ENCODE measurements at regions not wholly inside any gene's neighbourhood (a gene's known extent, or its start where the extent isn't known, plus 50 kb on each side); places are given as distances from the start of the nearest gene placed in this dataset.

GRCh38 chr6:28814032-28814976 is 109.5 kb downstream of the TRIM27 start:
- Histone ChIP-seq H3K9me3 (no peaks in the 10 kb centered on the region), H3K36me3 (no peaks in the 10 kb centered on the region), H3K4me1 (peaks cover 0 to 4% (median 0%) of the 10 kb centered on the region in 4 donors), H3K27me3 (peaks cover 0 to 60% (median 27%) of the 10 kb centered on the region in 4 donors), H3K4me3 (no peak overlapping the region), H3K27ac (no peak overlapping the region)
- DNase-seq (peak in 1 of 2 donors; percentile 70), ATAC-seq (ENCODE audit: low FRiP score in 2 of 2) (no peak)
- TF ChIP-seq CTCF (IDR thresholded peaks at IDR 0.05): no peak
- TF ChIP-seq EP300 (IDR thresholded peaks at IDR 0.05): no peak
- TF ChIP-seq POLR2AphosphoS5 (IDR thresholded peaks at IDR 0.05): no peak
- no peak for TF ChIP-seq POLR2A (IDR thresholded peaks at IDR 0.05)
- WGBS, 2 donors: 6 to 11% methylated on average over 41 to 49 of the region's 49 CpGs

GRCh38 chr6:28816339-28816908 is 107.4 kb downstream of the TRIM27 start:
- ATAC-seq (ENCODE audit: low FRiP score in 2 of 2) (no peak), DNase-seq (no peak)
- peaks cover 0 to 4% (median 0%) of the 10 kb centered on the region in 4 donors for H3K4me1 ChIP-seq
- TF ChIP-seq POLR2A (IDR thresholded peaks at IDR 0.05): no peak
- TF ChIP-seq EP300 (IDR thresholded peaks at IDR 0.05): no peak
- TF ChIP-seq POLR2AphosphoS5 (IDR thresholded peaks at IDR 0.05): no peak
- TF ChIP-seq CTCF (IDR thresholded peaks at IDR 0.05): no peak
- H3K27me3 ChIP-seq: peaks cover 0 to 42% (median 19%) of the 10 kb centered on the region in 4 donors
- no peak overlapping the region for H3K27ac ChIP-seq
- H3K4me3 ChIP-seq: no peak overlapping the region
- H3K36me3 ChIP-seq: no peaks in the 10 kb centered on the region
- 6 to 11% methylated on average over 15 of the region's 15 CpGs for WGBS, 2 donors
- H3K9me3 ChIP-seq: no peaks in the 10 kb centered on the region

- Histone ChIP-seq H3K4me1 (peaks cover 0 to 4% (median 0%) of the 10 kb centered on the region in 4 donors), H3K27ac (no peak overlapping the region), H3K36me3 (no peaks in the 10 kb centered on the region), H3K27me3 (peaks cover 0 to 39% (median 19%) of the 10 kb centered on the region in 4 donors), H3K9me3 (no peaks in the 10 kb centered on the region), H3K4me3 (no peak overlapping the region)
- ATAC-seq (ENCODE audit: low FRiP score in 2 of 2) (no peak), DNase-seq (no peak)
- TF ChIP-seq POLR2A (IDR thresholded peaks at IDR 0.05) (no peak), EP300 (IDR thresholded peaks at IDR 0.05) (no peak), CTCF (IDR thresholded peaks at IDR 0.05) (no peak), POLR2AphosphoS5 (IDR thresholded peaks at IDR 0.05) (no peak)
- 6% methylated on average over 27 of the region's 27 CpGs for WGBS, 2 donors
Measured at GRCh38 chr6:28816909-28817807, 106.6 kb downstream of the TRIM27 start.

- Histone ChIP-seq H3K36me3 (no peaks in the 10 kb centered on the region), H3K27me3 (peaks cover 0 to 34% (median 17%) of the 10 kb centered on the region in 4 donors), H3K27ac (no peak overlapping the region), H3K4me3 (no peak overlapping the region), H3K9me3 (no peaks in the 10 kb centered on the region), H3K4me1 (peaks cover 0 to 4% (median 0%) of the 10 kb centered on the region in 4 donors)
- no peak for DNase-seq
- ATAC-seq (ENCODE audit: low FRiP score in 2 of 2): no peak
- 11% methylated on average over 7 of the region's 7 CpGs for WGBS, 2 donors
- TF ChIP-seq POLR2AphosphoS5 (IDR thresholded peaks at IDR 0.05) (no peak), CTCF (IDR thresholded peaks at IDR 0.05) (no peak), POLR2A (IDR thresholded peaks at IDR 0.05) (no peak), EP300 (IDR thresholded peaks at IDR 0.05) (no peak)
Measured at GRCh38 chr6:28817808-28818145, 106.0 kb downstream of the TRIM27 start.

All from upper lobe of left lung (tissue), 6 donors.